GM10266 (cell line): ENCODE measurements at regions not wholly inside any gene's neighbourhood (a gene's known extent, or its start where the extent isn't known, plus 50 kb on each side); places are given as distances from the start of the nearest gene placed in this dataset.
A peak's percentile ranks its signal among the peaks of the same experiment; 100 is the strongest.

Source experiments
- DNase-seq: peaks from one replicate; pipeline ENCODE4 v3.0.0; 2012; ENCODE audit errors: extremely low spot score
- CTCF ChIP-seq: IDR thresholded peaks from 2 replicates; pipeline ENCODE4 v1.5.1; 2012; ENCODE audit warnings: mild to moderate bottlenecking, low read depth; ENCODE audit not compliant: control insufficient read depth, insufficient read depth; ENCODE audit errors: missing control alignments

DNA sequence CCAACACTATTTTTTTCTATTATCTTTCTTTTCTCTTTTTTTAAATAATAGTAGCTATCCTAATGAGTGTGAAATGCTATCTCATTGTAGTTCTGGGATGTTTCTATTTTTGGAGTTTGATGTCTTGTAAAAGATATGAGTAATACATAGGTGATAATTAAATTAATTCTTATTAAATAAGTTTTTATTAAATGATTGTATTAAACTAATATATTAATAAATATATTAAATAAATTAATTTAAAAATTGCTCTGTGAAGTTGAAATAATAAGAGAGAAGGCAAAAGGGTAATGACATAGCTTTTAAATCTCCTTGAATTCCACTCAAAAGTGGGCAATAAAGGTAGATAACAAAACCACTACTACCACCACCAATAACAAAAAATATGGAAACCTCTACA is 230.2 kb upstream of the SSTR1 start:
- no peak for DNase-seq
- no peak for TF ChIP-seq CTCF

DNA sequence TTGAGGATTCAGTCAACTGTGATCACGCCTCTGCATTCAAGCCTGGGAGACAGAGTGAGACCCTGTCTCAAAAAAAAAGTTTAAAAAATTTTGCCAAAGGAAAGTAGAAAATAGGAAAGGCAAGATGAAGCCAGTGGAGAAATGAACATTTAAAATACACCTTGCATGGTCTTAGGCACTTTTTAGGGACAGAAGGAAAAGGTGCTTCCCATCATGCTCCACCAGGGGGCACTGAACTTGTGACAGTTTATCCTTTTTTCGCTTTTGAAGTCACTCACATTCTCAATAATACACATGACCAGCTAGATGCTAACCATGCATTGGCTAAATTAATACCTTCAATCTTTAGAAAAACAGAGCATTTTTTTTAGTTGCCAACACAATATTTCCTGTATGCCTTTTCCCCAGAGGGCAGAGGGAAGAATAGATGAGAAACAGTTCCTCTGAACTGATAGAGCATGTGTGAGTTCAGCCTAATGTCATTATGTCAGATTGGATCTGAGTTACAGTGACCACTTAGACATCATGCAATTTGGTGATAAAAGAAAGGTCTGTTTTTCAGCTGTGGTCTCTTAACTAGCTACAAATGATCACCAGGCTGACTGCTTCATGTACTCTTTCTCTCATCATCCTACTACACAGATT is 221.8 kb upstream of the SSTR1 start:
- peak; percentile 68 for TF ChIP-seq CTCF
- peak; percentile 6 for DNase-seq

DNA sequence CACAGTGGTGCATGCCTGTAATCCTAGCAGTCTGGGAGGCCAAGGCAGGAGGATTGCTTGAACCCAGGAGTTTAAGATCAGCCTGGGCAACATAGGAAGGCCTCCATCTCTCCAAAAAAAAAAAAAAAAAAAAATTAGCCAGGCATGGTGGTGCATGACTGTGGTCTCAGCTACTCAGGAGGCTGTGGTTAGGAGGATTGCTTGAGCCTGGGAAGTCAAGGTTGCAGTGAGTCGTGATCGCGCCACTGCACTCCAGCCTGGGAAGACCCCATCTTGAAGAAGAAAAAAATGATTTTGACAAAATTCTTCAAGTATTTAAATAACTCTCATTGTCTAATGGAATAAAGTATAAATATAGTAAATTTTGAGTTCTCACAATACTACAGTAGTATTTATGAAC is 219.2 kb upstream of the SSTR1 start:
- TF ChIP-seq CTCF = no peak
- no peak for DNase-seq

GRCh38 chr14:37991027-37991426 is 216.7 kb upstream of the SSTR1 start:
- DNase-seq = no peak
- TF ChIP-seq CTCF = no peak

GRCh38 chr14:37992499-37992898 is 215.2 kb upstream of the SSTR1 start:
- TF ChIP-seq CTCF = no peak
- no peak for DNase-seq

- DNase-seq = no peak
- no peak for TF ChIP-seq CTCF
Observed at GRCh38 chr14:37994846-37995372, 212.8 kb upstream of the SSTR1 start.

DNA sequence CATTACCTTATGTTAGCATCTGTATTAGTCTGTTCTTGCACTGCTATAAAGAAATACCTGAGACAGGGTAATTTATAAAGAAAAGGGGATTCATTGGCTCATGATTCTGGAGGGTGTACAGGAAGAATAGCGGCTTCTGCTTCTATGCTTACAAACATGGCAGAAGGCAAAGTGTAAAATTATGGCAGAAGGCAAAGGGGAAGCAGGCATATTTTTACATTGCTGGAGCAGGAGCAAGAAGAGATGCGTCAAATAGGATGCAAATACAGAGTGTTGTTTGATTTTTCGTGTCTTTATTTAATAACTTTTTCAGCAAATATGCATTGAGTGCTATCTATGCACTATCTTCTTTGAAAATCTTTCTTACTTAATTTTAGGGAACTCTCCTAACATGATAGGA is 210.7 kb upstream of the SSTR1 start:
- no peak for TF ChIP-seq CTCF
- DNase-seq = no peak
